OCI-LY7 (cell line): ENCODE measurements at regions not wholly inside any gene's neighbourhood (a gene's known extent, or its start where the extent isn't known, plus 50 kb on each side); places are given as distances from the start of the nearest gene placed in this dataset.

Source experiments
- BruUV-seq: library from RNA; stranded (reverse); fragments of 400-500 nt; replicated peaks from 2 replicates; lab custom pipeline; 2021; lab: Mats Ljungman, UMichigan
- CTCF ChIA-PET: fragments of 300-600 bp; sonication (Branson Sonifier 250); formaldehyde crosslinking; loops from one replicate; lab custom pipeline; 2022; ENCODE audit warnings: antibody characterized with exemption; ENCODE audit not compliant: unreplicated experiment; lab: Charles Lee
- POLR2A ChIA-PET: fragments of 300-600 bp; sonication (Branson Sonifier 250); formaldehyde crosslinking; loops from one replicate; lab custom pipeline; 2022; ENCODE audit warnings: antibody characterized with exemption; lab: Charles Lee
- DNase-seq: peaks from one replicate; pipeline ENCODE4 v3.0.0-alpha.2; 2015; ENCODE audit warnings: low spot score
- H2AFZ ChIP-seq: fragments of 200-600 bp; sonication (generic), shearing (Covaris generic); 2 replicates; pipeline ENCODE4 v1.6.1; 2014; ENCODE audit warnings: mild to moderate bottlenecking, antibody characterized with exemption, low read length, moderate library complexity
- H3K27ac ChIP-seq: fragments of 200-600 bp; sonication (generic); 2 replicates; pipeline ENCODE4 v1.5.1; 2014; ENCODE audit warnings: mixed run types, low read depth, mild to moderate bottlenecking, moderate library complexity, low read length, inconsistent platforms; ENCODE audit not compliant: poor library complexity, severe bottlenecking
- H3K36me3 ChIP-seq: fragments of 200-600 bp; sonication (generic); 2 replicates; pipeline ENCODE4 v1.6.1; 2014; ENCODE audit warnings: mild to moderate bottlenecking, antibody characterized with exemption, low read length, moderate library complexity, mixed read lengths; ENCODE audit not compliant: insufficient read depth
- H3K4me1 ChIP-seq: fragments of 200-600 bp; sonication (generic); 2 replicates; pipeline ENCODE4 v1.5.1; 2014; ENCODE audit warnings: mild to moderate bottlenecking, low read length; ENCODE audit not compliant: insufficient read depth, poor library complexity, severe bottlenecking
- H3K4me2 ChIP-seq: fragments of 200-600 bp; sonication (generic); 2 replicates; pipeline ENCODE4 v1.6.1; 2014; ENCODE audit warnings: mild to moderate bottlenecking, low read length
- H3K4me3 ChIP-seq: fragments of 200-600 bp; sonication (generic); 2 replicates; pipeline ENCODE4 v1.5.1; 2014; ENCODE audit warnings: mild to moderate bottlenecking, low read depth, low read length; ENCODE audit not compliant: poor library complexity, severe bottlenecking
- H3K79me2 ChIP-seq: fragments of 200-600 bp; sonication (generic); 2 replicates; pipeline ENCODE4 v1.6.1; 2016; ENCODE audit warnings: low read depth, mild to moderate bottlenecking, low read length, moderate library complexity, mixed read lengths; ENCODE audit not compliant: insufficient read depth
- H3K9me2 ChIP-seq: fragments of 200-600 bp; sonication (generic); 2 replicates; pipeline ENCODE4 v1.6.1; 2016; ENCODE audit warnings: mild to moderate bottlenecking, low read length, mixed read lengths; ENCODE audit not compliant: insufficient read depth
- H3K9me3 ChIP-seq: fragments of 200-600 bp; sonication (generic); 2 replicates; pipeline ENCODE4 v1.6.1; 2014; ENCODE audit warnings: mild to moderate bottlenecking, mixed run types, low read length, mixed read lengths
- H4K20me1 ChIP-seq: fragments of 200-600 bp; sonication (generic); 2 replicates; pipeline ENCODE4 v1.6.1; 2014; ENCODE audit warnings: mild to moderate bottlenecking, antibody characterized with exemption, low read length, moderate library complexity, mixed read lengths; ENCODE audit not compliant: insufficient read depth
- EZH2phosphoT487 ChIP-seq: fragments of 200-600 bp; sonication (generic); IDR thresholded peaks from 2 replicates; pipeline ENCODE4 v1.6.1; 2018; ENCODE audit warnings: low read depth, borderline replicate concordance, mild to moderate bottlenecking, mixed run types, antibody characterized with exemption, low read length, moderate library complexity, mixed read lengths
- intact Hi-C: fragments of 100-400 bp; cut with micrococcal nuclease; formaldehyde crosslinking; loops from one replicate; pipeline ENCODE4 v1.10.0; 2022; ENCODE audit not compliant: unreplicated experiment
- TF ChIP-seq, protein P1 (sequence below): fragments of 200-600 bp; sonication (generic); conservative IDR thresholded peaks from 2 replicates; pipeline ENCODE4 v1.5.1; 2014; ENCODE audit warnings: mild to moderate bottlenecking, antibody characterized with exemption, low read length, moderate library complexity, mixed read lengths

DNA sequence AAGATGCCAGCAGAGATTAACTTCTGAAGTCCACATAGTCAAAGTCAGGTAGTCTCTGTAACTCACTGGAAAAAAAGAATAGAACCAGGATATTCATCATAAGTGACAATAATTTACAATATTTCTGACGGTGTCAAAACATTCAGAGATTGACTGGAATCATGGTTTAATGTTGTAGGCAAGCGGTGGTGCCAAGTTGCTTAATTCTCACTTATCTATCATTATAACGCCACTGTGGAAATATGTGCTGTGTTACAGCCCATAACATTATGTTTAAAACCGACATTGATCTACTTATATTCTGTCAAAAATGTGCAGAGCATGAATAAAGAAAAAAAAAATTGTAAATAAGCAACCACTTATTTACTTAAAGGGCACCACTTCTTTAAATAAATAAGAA is 801.7 kb downstream of the DIPK2A start:
- TF ChIP-seq EZH2phosphoT487 = no peak
- TF ChIP-seq, protein P1, sequence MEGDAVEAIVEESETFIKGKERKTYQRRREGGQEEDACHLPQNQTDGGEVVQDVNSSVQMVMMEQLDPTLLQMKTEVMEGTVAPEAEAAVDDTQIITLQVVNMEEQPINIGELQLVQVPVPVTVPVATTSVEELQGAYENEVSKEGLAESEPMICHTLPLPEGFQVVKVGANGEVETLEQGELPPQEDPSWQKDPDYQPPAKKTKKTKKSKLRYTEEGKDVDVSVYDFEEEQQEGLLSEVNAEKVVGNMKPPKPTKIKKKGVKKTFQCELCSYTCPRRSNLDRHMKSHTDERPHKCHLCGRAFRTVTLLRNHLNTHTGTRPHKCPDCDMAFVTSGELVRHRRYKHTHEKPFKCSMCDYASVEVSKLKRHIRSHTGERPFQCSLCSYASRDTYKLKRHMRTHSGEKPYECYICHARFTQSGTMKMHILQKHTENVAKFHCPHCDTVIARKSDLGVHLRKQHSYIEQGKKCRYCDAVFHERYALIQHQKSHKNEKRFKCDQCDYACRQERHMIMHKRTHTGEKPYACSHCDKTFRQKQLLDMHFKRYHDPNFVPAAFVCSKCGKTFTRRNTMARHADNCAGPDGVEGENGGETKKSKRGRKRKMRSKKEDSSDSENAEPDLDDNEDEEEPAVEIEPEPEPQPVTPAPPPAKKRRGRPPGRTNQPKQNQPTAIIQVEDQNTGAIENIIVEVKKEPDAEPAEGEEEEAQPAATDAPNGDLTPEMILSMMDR = no peak
- Histone ChIP-seq H3K4me1 (no peaks in the 10 kb centered on the region), H3K4me3 (no peak overlapping the region), H3K27ac (no peak overlapping the region), H3K9me3 (no peaks in the 10 kb centered on the region), H3K36me3 (no peaks in the 10 kb centered on the region), H3K4me2 (no peak overlapping the region), H3K9me2 (no peaks in the 10 kb centered on the region), H3K79me2 (no peaks in the 10 kb centered on the region), H4K20me1 (no peaks in the 10 kb centered on the region), H2AFZ (no peak overlapping the region)
- CTCF ChIA-PET = no interaction called here
- no TSS peak for BruUV-seq
- POLR2A ChIA-PET = no interaction called here
- DNase-seq = no peak
- intact Hi-C loops = no loop called here

DNA sequence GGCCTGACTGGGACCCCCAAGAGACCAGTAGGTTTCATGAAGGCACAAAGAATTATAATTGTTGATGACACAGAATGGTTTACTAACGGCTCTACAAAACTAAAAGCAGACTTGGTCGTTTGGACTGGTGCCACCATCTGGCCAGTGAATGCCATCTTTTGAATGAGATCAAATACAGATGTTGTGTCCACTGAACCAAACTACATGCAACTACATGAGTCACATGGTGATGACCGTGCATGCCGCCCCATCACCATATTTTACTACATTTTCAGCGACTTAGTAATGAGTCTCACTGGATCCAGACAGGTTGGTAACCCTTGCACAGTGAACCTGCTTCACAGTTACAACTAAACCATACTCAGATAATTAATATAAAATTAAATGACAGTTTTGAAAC is 803.3 kb downstream of the DIPK2A start:
- Histone ChIP-seq H3K9me3 (no peaks in the 10 kb centered on the region), H3K4me3 (no peak overlapping the region), H2AFZ (no peak overlapping the region), H3K27ac (no peak overlapping the region), H3K4me2 (no peak overlapping the region), H3K4me1 (no peaks in the 10 kb centered on the region), H3K9me2 (no peaks in the 10 kb centered on the region), H3K79me2 (no peaks in the 10 kb centered on the region), H4K20me1 (no peaks in the 10 kb centered on the region), H3K36me3 (no peaks in the 10 kb centered on the region)
- DNase-seq = no peak
- TF ChIP-seq, protein P1 = no peak
- no peak for TF ChIP-seq EZH2phosphoT487
- POLR2A ChIA-PET = no interaction called here
- CTCF ChIA-PET = no interaction called here
- intact Hi-C loops = no loop called here
- no TSS peak for BruUV-seq

DNA sequence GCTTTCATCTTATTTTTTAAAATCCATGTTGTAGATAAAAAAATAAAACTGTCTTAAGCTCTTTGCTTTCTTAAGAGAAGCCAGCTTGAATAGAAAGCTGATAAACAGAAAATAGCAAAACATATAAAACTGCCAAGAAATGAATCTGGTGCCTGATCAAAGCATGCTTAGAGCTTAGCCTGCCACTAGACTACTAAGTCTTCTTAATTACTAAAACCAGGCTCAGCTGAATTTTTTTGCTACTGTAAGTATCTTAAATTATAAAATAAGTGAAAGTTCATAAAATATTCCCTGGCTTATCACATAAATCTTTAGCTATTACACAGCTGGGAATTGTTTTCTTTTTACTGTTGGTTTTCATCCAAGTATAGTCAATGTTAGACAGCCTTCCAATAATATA is 803.9 kb downstream of the DIPK2A start:
- Histone ChIP-seq H3K36me3 (no peaks in the 10 kb centered on the region), H3K9me3 (no peaks in the 10 kb centered on the region), H3K9me2 (no peaks in the 10 kb centered on the region), H3K4me1 (no peaks in the 10 kb centered on the region), H3K27ac (no peak overlapping the region), H2AFZ (no peak overlapping the region), H3K4me3 (no peak overlapping the region), H3K79me2 (no peaks in the 10 kb centered on the region), H3K4me2 (no peak overlapping the region), H4K20me1 (no peaks in the 10 kb centered on the region)
- intact Hi-C loops = no loop called here
- CTCF ChIA-PET = no interaction called here
- no peak for DNase-seq
- POLR2A ChIA-PET = interaction anchor here (0.9 kb wide), 1 partner anchor 487 kb away, joined by 3 read pairs; no protein-coding TSS in a partner anchor
- BruUV-seq = no TSS peak
- no peak for TF ChIP-seq EZH2phosphoT487
- TF ChIP-seq, protein P1 = no peak
